HAP-1 (cell line): ENCODE measurements at regions not wholly inside any gene's neighbourhood (a gene's known extent, or its start where the extent isn't known, plus 50 kb on each side); places are given as distances from the start of the nearest gene placed in this dataset.
"Not testable (repeated sequence)": the region's sequence is repeated elsewhere in the genome, so short reads cannot be mapped to it uniquely, and the experiment has no call there.

Experiments used
- DNase-seq, 2 experiments: peaks; one replicate each; pipeline ENCODE4 v3.0.0-alpha.2; 2016 to 2020; ENCODE audit warnings: low spot score in 2 of 2
- H3K27me3 ChIP-seq: fragments of 250-450 bp; sonication (Bioruptor Pico); 2 replicates; pipeline ENCODE4 v1.5.1; 2020; ENCODE audit warnings: low read depth, mild to moderate bottlenecking, moderate library complexity
- H3K36me3 ChIP-seq: fragments of 250-450 bp; sonication (Bioruptor Pico); replicated peaks from 2 replicates; pipeline ENCODE4 v1.5.1; 2020; ENCODE audit warnings: mild to moderate bottlenecking
- H3K4me1 ChIP-seq: fragments of 250-450 bp; sonication (Bioruptor Pico); 2 replicates; pipeline ENCODE4 v1.5.1; 2020; ENCODE audit warnings: mild to moderate bottlenecking
- H3K4me3 ChIP-seq: fragments of 250-450 bp; sonication (Bioruptor Pico); 2 replicates; pipeline ENCODE4 v1.5.1; 2020; ENCODE audit warnings: mild to moderate bottlenecking, moderate library complexity
- H3K9me3 ChIP-seq: fragments of 250-450 bp; sonication (Bioruptor Pico); 2 replicates; pipeline ENCODE4 v1.5.1; 2020; ENCODE audit warnings: mild to moderate bottlenecking, moderate library complexity
- in situ Hi-C: fragments of 300-500 bp; cut with MboI; formaldehyde crosslinking; loops from 3 replicates; pipeline ENCODE4 v1.14.3; 2020; ENCODE audit warnings: low sequenced_read_pairs, inconsistent platforms, mixed read lengths

DNA sequence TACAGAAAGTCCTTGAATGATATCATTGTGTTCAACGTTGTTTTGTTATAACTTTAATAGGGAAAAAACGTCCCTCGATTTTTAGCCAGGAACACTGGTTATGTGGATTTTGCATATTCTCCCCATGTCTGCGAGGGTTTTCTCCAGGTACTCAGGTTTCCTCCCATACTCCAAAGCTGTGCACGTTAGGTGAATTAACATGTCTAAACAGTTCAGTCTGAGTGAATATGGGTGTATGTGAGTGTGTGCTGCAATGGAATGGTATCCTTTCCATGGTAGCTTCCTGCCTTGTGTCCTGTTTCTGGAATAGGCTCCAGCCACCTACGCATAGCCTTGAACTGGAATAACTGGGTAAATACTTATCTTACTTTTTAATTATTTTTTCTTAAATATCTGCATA, 810.8 kb upstream of the ATXN7L3B start:
- peaks cover 3% of the 10 kb centered on the region; the same call in 1 of the 2 replicates for H3K4me1 ChIP-seq
- DNase-seq = no peak
- H3K36me3 ChIP-seq = no peaks in the 10 kb centered on the region
- in situ Hi-C loops = no loop called here
- H3K4me3 ChIP-seq = no peak overlapping the region
- no peaks in the 10 kb centered on the region for H3K9me3 ChIP-seq
- no peaks in the 10 kb centered on the region for H3K27me3 ChIP-seq

DNA sequence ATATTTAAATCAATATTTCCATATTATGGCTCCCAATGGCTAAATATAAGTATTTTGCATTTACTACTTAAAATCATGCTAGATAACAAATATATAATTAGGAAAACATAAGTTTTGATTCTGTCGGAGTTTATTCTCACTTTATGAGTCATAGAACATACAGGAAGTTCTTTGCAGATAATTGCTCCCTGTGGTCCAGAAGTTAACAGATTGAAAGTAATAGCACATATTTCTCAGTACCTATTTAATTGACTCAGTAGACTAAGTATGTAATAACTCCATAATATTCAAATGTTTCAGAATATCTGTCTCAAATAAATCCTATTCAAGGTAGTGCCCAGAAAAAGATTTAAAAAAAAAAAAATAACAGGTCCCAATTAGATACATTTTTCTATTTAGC, 806.0 kb upstream of the ATXN7L3B start:
- no peak for DNase-seq
- in situ Hi-C loops = no loop called here

DNA sequence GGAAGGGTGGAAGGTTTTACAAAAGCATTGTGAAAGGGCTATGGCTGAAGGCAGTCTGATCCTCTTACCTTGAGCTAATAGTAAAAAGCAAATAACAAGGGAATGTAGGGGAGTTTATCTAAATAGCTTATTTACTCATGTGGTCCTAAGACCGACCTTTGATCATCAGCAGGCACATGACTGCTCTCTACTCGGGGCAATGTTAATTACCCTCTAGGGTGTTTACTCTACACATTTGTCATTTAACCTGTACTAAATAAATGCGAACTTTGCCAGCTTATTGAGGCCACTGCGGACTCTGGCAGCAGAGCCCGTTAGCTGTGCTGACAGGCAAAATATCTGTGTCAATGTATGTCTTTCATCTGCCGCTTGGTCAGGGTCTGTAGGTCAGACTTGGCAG, 768.3 kb upstream of the ATXN7L3B start:
- no peak overlapping the region for H3K4me3 ChIP-seq
- no peaks in the 10 kb centered on the region for H3K27me3 ChIP-seq
- H3K4me1 ChIP-seq = no peaks in the 10 kb centered on the region
- no peaks in the 10 kb centered on the region for H3K36me3 ChIP-seq
- no peaks in the 10 kb centered on the region for H3K9me3 ChIP-seq
- DNase-seq = no peak
- in situ Hi-C loops = no loop called here

More for the DNA sequence above, 806.0 kb upstream of the ATXN7L3B start:
- Histone ChIP-seq H3K27me3 (no peaks in the 10 kb centered on the region), H3K4me3 (no peak overlapping the region), H3K9me3 (no peaks in the 10 kb centered on the region), H3K4me1 (peaks cover 3% of the 10 kb centered on the region; the same call in 1 of the 2 replicates), H3K36me3 (no peaks in the 10 kb centered on the region)

DNA sequence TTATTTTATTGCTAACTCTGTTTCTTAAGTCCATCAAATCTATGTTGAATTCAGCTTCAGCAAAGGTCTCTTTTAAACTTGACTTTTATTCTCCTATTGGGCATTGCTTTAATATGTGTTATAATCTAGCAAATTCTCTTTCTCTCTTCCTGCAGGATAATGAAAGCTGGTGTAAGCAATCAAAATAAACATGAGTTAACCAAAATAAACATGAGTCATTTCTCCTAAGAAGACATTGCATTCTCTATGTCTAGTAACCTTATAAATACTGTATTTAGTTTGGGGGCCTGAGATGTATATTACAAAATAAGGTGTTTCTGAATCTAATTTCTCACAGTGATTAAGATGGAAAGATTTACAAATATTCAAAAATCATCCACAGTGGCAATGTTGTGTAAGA, 739.1 kb upstream of the ATXN7L3B start:
- H3K27me3 ChIP-seq = no peaks in the 10 kb centered on the region
- no peaks in the 10 kb centered on the region for H3K4me1 ChIP-seq
- H3K9me3 ChIP-seq = no peaks in the 10 kb centered on the region
- no peak overlapping the region for H3K4me3 ChIP-seq
- in situ Hi-C loops = no loop called here
- no peak for DNase-seq
- H3K36me3 ChIP-seq = no peaks in the 10 kb centered on the region

DNA sequence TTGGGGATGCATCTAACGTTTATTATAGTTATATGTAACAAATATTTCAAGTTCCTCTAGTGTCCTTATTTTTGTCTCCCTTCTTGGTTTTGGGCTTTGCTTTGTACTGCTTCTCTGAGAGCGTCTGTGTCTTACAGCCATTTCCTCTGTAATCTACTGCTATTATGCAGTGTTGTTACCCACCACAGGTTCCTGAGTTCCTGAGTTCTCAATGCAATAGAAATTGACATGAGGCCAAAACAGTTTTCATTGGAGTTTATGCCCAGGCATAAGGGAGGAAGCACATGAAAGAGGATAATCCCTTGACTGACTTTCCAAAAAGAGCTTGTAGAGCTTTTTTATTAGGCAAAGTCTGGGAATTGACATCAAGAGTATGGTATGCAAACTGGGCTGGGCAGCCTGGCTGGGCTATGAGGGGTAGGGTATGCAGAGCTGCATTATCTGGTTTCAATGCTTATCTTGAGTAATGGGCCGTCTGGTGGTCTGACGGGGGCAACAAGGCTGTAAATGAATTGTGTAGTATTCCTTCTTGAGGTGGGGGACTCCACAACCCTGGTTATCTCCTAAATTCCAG, 722.5 kb upstream of the ATXN7L3B start:
- Histone ChIP-seq H3K36me3 (no peaks in the 10 kb centered on the region), H3K9me3 (no peaks in the 10 kb centered on the region), H3K27me3 (no peaks in the 10 kb centered on the region), H3K4me1 (no peaks in the 10 kb centered on the region), H3K4me3 (no peak overlapping the region)
- no peak for DNase-seq
- in situ Hi-C loops = no loop called here

DNA sequence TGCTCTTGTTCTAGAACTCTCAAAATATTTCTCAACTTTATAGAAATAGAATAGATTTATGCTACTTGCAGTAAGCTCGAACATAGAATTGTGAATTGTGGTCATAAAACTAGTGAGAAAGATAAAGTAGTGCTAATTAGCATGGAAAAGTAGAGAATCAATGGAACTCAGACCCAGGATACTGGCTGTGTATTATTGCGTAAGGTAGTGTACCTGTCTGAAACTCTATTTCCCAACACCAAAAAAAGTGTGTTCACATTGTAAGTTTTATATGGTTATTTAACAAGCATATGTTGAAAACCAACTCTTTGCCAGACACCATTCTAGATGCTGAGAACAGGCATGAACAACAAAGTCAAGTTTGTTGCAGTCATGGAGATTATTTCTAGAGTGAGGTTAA, 720.5 kb upstream of the ATXN7L3B start:
- Histone ChIP-seq H3K4me3 (no peak overlapping the region), H3K4me1 (no peaks in the 10 kb centered on the region), H3K9me3 (no peaks in the 10 kb centered on the region), H3K36me3 (no peaks in the 10 kb centered on the region), H3K27me3 (no peaks in the 10 kb centered on the region)
- no peak for DNase-seq
- in situ Hi-C loops = no loop called here

DNA sequence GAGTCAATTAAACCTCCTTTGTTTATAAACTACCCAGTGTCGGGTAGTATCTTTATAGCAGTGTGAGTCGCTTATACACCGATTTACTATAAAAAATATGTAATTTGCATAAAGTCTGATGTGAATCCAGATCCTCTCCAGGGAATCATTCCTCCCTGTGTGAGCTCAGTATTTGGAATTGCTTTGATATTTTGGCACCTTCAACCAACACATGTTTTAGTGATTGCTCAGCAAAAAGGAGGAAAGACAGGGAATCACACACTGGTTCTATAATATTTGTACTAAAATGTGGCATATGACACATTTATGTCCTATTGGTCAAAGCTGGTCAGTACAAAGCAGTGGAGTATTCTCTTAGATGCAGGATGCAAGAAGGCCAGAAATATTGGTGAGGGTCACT, 703.9 kb upstream of the ATXN7L3B start:
- Histone ChIP-seq H3K4me1 (no peaks in the 10 kb centered on the region), H3K36me3 (no peaks in the 10 kb centered on the region), H3K4me3 (no peak overlapping the region), H3K27me3 (no peaks in the 10 kb centered on the region), H3K9me3 (no peaks in the 10 kb centered on the region)
- in situ Hi-C loops = no loop called here
- DNase-seq = no peak

DNA sequence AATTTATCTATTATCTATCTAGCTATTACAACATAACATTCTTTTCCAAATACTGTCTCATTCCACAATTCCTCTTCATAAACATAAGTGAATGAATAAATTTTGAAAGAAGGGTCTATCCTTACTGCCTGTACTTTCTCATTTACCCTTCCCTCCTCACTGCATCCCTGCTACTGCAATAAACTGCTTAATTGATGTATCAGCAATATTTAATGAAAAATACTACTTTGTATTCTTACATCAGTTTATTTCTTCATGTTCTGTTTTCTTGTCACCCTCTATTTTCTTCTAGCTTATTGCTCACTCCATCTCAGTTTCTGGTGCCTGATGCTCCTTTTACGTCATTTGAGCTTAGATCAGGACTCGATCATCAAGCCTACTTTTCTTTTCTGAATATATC, 695.7 kb upstream of the ATXN7L3B start:
- H3K27me3 ChIP-seq = no peaks in the 10 kb centered on the region
- no peaks in the 10 kb centered on the region for H3K9me3 ChIP-seq
- no peaks in the 10 kb centered on the region for H3K36me3 ChIP-seq
- in situ Hi-C loops = no loop called here
- no peak overlapping the region for H3K4me3 ChIP-seq
- no peak for DNase-seq
- H3K4me1 ChIP-seq = no peaks in the 10 kb centered on the region

DNA sequence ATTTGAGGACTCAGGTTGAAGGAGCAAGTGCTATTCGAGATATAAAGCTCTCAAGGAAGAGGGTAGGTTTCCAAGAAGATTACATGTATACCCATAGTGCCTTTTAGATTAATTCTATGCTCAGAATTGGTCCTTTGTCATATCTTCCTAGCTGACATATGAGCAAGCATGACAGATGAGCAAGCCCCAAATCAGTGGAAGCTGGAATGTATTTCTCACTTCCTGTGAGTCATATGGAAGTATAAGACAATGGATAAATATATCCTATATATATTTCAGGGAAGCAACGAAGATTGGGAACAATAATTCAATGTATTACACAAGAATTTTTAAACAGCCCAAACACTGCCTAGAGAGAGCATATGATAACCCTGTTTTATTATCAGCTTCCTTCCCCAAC, 674.1 kb upstream of the ATXN7L3B start:
- no peaks in the 10 kb centered on the region for H3K36me3 ChIP-seq
- in situ Hi-C loops = no loop called here
- H3K9me3 ChIP-seq = no peaks in the 10 kb centered on the region
- H3K27me3 ChIP-seq = no peaks in the 10 kb centered on the region
- no peak overlapping the region for H3K4me3 ChIP-seq
- no peaks in the 10 kb centered on the region for H3K4me1 ChIP-seq
- DNase-seq = no peak

DNA sequence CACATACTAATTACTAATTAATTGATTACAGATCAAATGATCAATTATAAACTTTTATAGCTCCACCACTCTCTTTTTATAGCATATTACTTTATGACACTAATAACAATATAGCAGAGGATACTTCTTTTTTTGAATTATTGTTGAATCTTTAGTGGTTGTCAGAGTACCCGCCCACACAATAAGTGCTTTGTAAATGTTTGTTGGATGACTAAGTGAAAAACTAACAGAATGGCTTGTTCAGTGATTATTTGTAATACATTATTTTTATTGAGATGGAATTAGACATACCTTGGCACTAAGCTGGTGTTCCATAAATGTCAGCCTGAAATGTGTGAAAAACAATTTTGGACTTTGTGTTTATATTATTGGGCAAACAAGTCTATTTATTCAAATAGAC, 670.5 kb upstream of the ATXN7L3B start:
- H3K27me3 ChIP-seq = no peaks in the 10 kb centered on the region
- H3K36me3 ChIP-seq = no peaks in the 10 kb centered on the region
- in situ Hi-C loops = no loop called here
- H3K9me3 ChIP-seq = no peaks in the 10 kb centered on the region
- no peak overlapping the region for H3K4me3 ChIP-seq
- DNase-seq = no peak
- no peaks in the 10 kb centered on the region for H3K4me1 ChIP-seq

DNA sequence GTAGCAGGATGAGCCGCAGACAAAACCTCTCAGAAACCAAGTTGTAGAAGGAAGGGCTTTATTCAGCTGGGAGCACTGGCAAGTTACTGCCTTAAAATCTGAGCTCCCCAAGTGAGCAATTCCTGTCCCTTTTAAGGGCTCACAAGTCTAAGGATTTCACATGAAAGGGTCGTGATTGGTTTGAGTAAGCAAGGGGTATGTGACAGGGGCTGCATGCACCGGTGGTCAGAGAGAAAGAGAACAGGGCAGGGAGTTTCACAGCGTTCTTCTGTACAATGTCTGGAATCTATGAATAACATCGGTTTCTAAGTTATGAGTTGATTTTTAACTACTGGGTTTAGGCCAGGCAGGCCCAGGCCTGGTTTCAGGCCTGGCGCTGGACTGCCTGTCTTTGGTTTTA, 660.3 kb upstream of the ATXN7L3B start:
- H3K36me3 ChIP-seq, H3K27me3 ChIP-seq, H3K4me3 ChIP-seq, DNase-seq, H3K4me1 ChIP-seq, in situ Hi-C loops, H3K9me3 ChIP-seq: not testable (repeated sequence)

DNA sequence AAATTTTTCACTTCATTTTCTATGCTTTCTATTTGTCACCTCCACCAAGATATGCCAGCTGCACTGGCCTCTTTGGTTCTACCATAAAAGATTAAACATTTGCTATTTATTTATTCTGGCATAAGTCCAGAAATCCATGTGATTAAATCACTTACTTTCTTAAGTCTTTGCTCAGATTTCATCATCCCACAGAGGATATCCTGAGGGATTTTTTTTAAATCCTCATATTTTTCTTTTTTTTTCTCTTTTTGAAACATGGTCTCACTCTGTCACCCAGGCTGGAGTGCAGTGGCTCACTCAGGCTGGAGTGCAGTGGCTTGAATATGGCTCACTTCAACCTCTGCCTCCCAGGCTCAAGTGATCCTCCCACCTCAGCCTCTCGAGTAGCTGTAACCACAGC, 645.4 kb upstream of the ATXN7L3B start:
- Histone ChIP-seq H3K4me3 (no peak overlapping the region), H3K36me3 (no peaks in the 10 kb centered on the region), H3K4me1 (no peaks in the 10 kb centered on the region), H3K9me3 (no peaks in the 10 kb centered on the region), H3K27me3 (no peaks in the 10 kb centered on the region)
- no peak for DNase-seq
- in situ Hi-C loops = no loop called here

DNA sequence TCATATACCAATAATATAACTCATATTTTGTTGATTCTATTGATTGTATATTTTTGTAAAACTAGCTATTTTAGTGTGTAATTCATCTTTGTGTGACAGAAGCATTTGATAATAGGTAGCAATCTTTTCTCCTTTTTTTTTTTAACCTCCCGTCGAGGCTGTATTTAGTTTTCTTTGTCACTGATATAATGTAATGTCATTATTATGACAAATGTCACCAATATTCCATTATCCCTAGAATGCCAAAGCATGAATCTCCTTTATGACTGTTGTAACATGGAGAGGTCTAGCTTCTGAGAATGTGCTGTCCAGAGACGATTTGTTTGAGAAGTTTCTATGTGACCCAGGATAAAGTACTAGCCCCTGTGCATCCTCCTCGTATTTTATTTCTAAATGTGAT, 639.0 kb upstream of the ATXN7L3B start:
- H3K36me3 ChIP-seq = no peaks in the 10 kb centered on the region
- H3K27me3 ChIP-seq = no peaks in the 10 kb centered on the region
- no peak overlapping the region for H3K4me3 ChIP-seq
- no peak for DNase-seq
- no peaks in the 10 kb centered on the region for H3K9me3 ChIP-seq
- H3K4me1 ChIP-seq = no peaks in the 10 kb centered on the region
- in situ Hi-C loops = no loop called here

DNA sequence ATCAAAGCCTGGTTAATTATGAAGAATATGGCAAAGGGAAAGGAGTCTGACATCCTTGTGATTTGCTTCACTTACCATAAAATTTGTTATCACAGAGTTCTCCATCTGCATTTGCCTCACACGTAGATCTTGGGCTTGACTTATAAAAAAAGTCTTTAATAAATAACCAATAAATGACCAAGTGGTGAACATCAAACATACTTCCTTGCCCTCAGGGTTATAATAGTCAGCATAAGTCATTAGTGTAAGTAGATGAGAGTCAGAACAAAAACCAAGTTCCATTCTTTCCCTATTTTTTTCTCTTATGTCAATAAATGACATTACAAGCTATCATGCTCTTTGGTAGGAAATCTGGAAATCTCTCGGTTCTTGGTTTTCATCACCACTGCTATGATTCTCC, 635.4 kb upstream of the ATXN7L3B start:
- in situ Hi-C loops = no loop called here
- no peaks in the 10 kb centered on the region for H3K9me3 ChIP-seq

DNA sequence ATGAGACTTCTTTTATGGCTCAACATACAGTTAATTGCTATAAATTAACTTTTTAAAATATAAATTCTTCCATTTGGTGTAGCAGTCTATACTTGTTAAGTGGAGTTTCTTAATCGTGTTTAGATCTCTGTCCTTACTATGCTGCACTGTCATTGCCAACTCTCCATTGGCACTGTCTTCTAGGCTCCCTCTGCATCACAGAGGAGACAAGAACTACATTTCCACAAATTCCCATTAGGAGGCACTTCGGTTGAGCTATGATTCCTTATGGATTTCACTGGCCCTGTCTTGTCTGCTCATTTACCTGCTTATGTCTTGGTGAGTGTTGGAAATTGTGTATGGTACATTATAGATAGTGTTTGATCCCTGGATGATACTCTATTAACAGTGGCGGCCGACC, 630.9 kb upstream of the ATXN7L3B start:
- Histone ChIP-seq H3K4me1 (no peaks in the 10 kb centered on the region), H3K9me3 (no peaks in the 10 kb centered on the region), H3K4me3 (no peak overlapping the region), H3K27me3 (no peaks in the 10 kb centered on the region), H3K36me3 (no peaks in the 10 kb centered on the region)
- in situ Hi-C loops = no loop called here
- no peak for DNase-seq

More for the DNA sequence above, 635.4 kb upstream of the ATXN7L3B start:
- Histone ChIP-seq H3K4me3 (no peak overlapping the region), H3K36me3 (no peaks in the 10 kb centered on the region), H3K4me1 (no peaks in the 10 kb centered on the region), H3K27me3 (no peaks in the 10 kb centered on the region)
- DNase-seq = no peak
